Aorta (tissue), 5 donors: ENCODE measurements at regions not wholly inside any gene's neighbourhood (a gene's known extent, or its start where the extent isn't known, plus 50 kb on each side); places are given as distances from the start of the nearest gene placed in this dataset.
A peak's percentile ranks its signal among the peaks of the same experiment; 100 is the strongest.

Experiments used
- ATAC-seq: fragments of 200-7000 bp; cut with Tn5 transposase; one replicate; pipeline ENCODE4 v1.9.1; 2022; ENCODE audit warnings: moderate library complexity; ENCODE audit not compliant: low FRiP score
- DNase-seq, 2 donors: peaks; one replicate each; pipeline ENCODE4 v3.0.0-alpha.2; 2020
- H3K27ac ChIP-seq, 2 donors: one replicate each; pipeline ENCODE4 v1.5.1; 2013; ENCODE audit warnings: low read length in 2 of 2, mild to moderate bottlenecking in 2 of 2, moderate library complexity in 2 of 2, control low read depth in 1 of 2, inconsistent platforms in 1 of 2, low read depth in 1 of 2
- H3K27me3 ChIP-seq, 2 donors: one replicate each; pipeline ENCODE4 v1.6.1; 2013; ENCODE audit warnings: control low read depth in 1 of 2, low read length in 1 of 2, mild to moderate bottlenecking in 1 of 2, moderate library complexity in 1 of 2; ENCODE audit not compliant: insufficient read depth in 2 of 2, control insufficient read depth in 1 of 2
- H3K36me3 ChIP-seq, 2 donors: one replicate each; pipeline ENCODE4 v1.6.1; 2013; ENCODE audit warnings: control low read depth in 1 of 2, low read length in 1 of 2, mild to moderate bottlenecking in 1 of 2; ENCODE audit not compliant: insufficient read depth in 2 of 2, control insufficient read depth in 1 of 2
- H3K4me1 ChIP-seq, 2 donors: one replicate each; pipeline ENCODE4 v1.6.1; 2013; ENCODE audit warnings: low read length in 2 of 2, control low read depth in 1 of 2, mild to moderate bottlenecking in 1 of 2, moderate library complexity in 1 of 2; ENCODE audit not compliant: insufficient read depth in 2 of 2, control insufficient read depth in 1 of 2
- H3K4me3 ChIP-seq, 2 donors: one replicate each; pipeline ENCODE4 v1.5.1; 2013; ENCODE audit warnings: low read length in 2 of 2, control low read depth in 1 of 2, mild to moderate bottlenecking in 1 of 2
- H3K9me3 ChIP-seq: one replicate; pipeline ENCODE4 v1.6.1; 2013; ENCODE audit warnings: mild to moderate bottlenecking, low read length; ENCODE audit not compliant: control insufficient read depth
- WGBS, 2 donors: extraction: QIAGEN DNeasy Blood & Tissue Kit; methylation state at CpG; one replicate each; pipeline ENCODE4 v1.1.7; 2013; 5-methylcytosine and 5-hydroxymethylcytosine counted together
- intact Hi-C, 2 donors: fragments of 100-400 bp; cut with DNase I; formaldehyde crosslinking; loops; one replicate each; pipeline versions ENCODE4 v1.14.2 to v1.15.0; 2022
- donor health status: healthy with polysubstance abuse.
- donor health status: Bipolar disorder and iron deficiency.
- donor health status: DM: no; HTN: no; CAD: no.
- donor health status: DM: no; HTN: no; CAD: no.
- donor health status: DM: yes; HTN: yes; CAD: no.

DNA sequence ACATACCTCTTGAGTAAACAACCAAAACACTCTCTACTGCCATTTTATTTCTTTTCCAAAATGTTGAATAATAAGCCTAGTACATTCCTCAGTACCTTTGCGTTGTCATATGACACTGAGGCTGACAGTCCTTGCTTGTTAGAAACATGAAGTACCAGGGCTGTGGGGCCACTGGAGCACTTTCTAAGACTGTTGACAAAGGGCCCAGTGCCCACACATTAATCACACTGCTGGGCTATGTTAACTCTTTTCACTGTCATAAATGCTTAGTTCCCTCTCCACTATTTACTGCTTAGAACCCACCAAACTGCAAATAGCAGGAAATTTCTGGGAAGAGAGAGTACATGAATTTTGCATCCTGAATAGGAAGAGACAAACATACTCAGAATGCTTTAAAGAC, 57.1 kb downstream of the FAM47B start:
- 19 to 22% methylated on average over 1 of the region's 1 CpG for WGBS, 2 donors
- H3K4me1 ChIP-seq = no peaks in the 10 kb centered on the region
- ATAC-seq = no peak
- no peaks in the 10 kb centered on the region for H3K27me3 ChIP-seq
- H3K27ac ChIP-seq = no peak overlapping the region
- no peaks in the 10 kb centered on the region for H3K9me3 ChIP-seq
- DNase-seq = no peak
- intact Hi-C loops = no loop called here
- H3K4me3 ChIP-seq = no peak overlapping the region
- no peaks in the 10 kb centered on the region for H3K36me3 ChIP-seq

DNA sequence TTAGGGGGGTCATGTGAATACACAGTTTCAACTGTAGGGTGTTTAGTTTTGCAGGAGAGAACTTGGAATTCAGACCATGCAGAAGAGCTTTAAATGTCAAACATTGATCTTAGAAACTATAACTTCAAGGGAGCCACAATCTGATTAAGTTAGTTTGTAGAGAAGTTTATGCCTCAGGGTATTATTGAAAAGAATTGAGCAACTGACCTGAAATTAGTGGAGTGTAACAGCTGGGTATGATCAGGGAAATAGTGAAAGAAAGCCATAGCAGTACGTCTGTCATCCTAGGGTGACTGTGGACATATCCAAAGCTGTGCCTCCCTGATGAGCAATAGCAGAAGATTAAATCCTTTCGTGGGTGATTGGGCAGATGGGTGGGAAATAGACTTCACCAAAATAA, 63.8 kb downstream of the FAM47B start:
- intact Hi-C loops = no loop called here
- no peaks in the 10 kb centered on the region for H3K36me3 ChIP-seq
- ATAC-seq = no peak
- H3K4me1 ChIP-seq = no peaks in the 10 kb centered on the region
- H3K4me3 ChIP-seq = no peak overlapping the region
- H3K27me3 ChIP-seq = no peaks in the 10 kb centered on the region
- 52 to 75% methylated on average over 2 of the region's 2 CpGs for WGBS, 2 donors
- DNase-seq = no peak
- H3K27ac ChIP-seq = no peak overlapping the region
- no peaks in the 10 kb centered on the region for H3K9me3 ChIP-seq

DNA sequence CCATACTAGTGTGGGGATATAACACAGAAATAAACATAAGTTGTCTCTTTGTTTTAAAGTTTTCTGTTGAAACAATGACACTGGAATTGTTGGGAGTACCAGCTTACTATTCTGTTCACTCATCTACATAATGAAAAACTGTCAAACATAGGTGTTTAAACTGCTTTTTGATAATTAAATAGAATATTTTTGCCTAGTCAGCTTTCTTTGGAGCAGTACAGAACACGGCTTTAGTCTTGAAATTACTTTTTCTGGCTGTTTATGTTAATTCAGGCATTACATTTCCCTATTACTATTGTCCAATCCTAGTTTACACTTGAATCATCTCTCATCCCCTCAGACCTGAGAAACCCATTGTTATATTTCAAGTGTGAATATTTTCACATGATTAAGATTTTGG, 73.0 kb downstream of the FAM47B start:
- Histone ChIP-seq H3K27me3 (no peaks in the 10 kb centered on the region), H3K9me3 (no peaks in the 10 kb centered on the region), H3K4me3 (no peak overlapping the region), H3K36me3 (no peaks in the 10 kb centered on the region), H3K27ac (no peak overlapping the region), H3K4me1 (no peaks in the 10 kb centered on the region)
- 63 to 98% methylated on average over 1 of the region's 1 CpG for WGBS, 2 donors
- ATAC-seq (no peak), DNase-seq (no peak)
- intact Hi-C loops = no loop called here

DNA sequence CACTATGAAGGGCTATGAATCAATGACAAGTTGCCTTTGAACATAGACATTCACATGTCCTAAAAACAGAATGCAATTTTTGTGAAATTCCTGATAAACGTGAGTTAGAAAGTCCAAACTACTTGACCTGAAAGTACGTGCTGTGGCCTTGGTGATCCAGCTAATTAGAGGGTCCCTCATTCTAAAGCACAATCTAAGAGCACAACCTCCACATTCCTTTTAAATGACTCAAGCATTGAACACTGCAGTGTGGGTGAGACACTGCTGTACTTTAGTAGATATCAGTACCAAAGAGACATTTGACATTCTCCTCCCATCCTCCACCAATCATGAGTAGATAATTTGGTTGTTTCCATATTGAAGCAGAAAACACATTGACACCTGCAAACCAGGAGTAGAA, 73.5 kb downstream of the FAM47B start:
- Histone ChIP-seq H3K27me3 (no peaks in the 10 kb centered on the region), H3K4me3 (no peak overlapping the region), H3K36me3 (no peaks in the 10 kb centered on the region), H3K4me1 (no peaks in the 10 kb centered on the region), H3K9me3 (no peaks in the 10 kb centered on the region), H3K27ac (no peak overlapping the region)
- intact Hi-C loops = no loop called here
- ATAC-seq (no peak), DNase-seq (no peak)
- 65 to 90% methylated on average over 2 of the region's 2 CpGs for WGBS, 2 donors

DNA sequence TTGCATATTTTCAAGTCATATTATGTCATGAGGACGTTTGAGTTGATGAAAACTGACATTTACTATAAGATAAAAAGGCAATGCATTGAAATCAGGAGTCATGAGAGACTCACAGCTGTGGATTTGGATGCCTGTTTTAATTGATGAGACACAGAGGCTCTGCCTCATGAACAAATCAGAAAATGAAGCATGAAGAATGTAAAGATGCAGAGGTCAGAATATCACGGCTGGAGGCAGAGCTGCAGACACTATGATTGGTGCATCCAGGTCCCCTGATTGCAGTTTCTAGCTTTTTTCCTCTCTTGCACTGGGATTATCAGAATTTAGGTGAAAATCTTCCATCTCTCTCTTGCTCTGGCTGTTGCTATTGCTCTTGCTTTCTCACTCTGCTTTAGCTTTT, 74.7 kb downstream of the FAM47B start:
- DNase-seq = no peak
- H3K4me3 ChIP-seq = no peak overlapping the region
- H3K4me1 ChIP-seq = no peaks in the 10 kb centered on the region
- no peaks in the 10 kb centered on the region for H3K27me3 ChIP-seq
- H3K27ac ChIP-seq = no peak overlapping the region
- intact Hi-C loops = no loop called here
- H3K9me3 ChIP-seq = no peaks in the 10 kb centered on the region
- no peak for ATAC-seq
- no peaks in the 10 kb centered on the region for H3K36me3 ChIP-seq
- WGBS, 2 donors = 45 to 74% methylated on average over 2 of the region's 2 CpGs

DNA sequence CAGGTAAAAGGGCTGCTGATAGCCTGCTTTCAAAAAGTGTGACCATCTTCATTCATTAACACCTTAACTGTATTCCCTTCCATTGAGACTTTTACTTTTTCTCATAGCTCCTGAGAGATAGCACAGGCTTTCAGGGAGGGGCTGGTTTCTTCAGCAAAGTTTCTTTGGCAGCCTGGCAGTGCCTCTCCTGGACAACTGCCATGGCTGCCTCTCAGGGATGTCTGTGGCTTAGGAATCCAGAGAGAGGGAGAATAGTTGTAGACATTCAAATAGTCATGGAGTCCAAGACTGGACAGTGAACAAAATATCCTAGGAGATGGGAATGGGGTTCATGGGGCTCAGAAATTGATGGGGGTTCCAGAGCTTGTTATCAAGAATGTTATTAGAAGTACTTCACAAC, 81.1 kb downstream of the FAM47B start:
- intact Hi-C loops = no loop called here
- Histone ChIP-seq H3K27ac (no peak overlapping the region), H3K9me3 (no peaks in the 10 kb centered on the region), H3K36me3 (no peaks in the 10 kb centered on the region), H3K4me1 (no peaks in the 10 kb centered on the region), H3K27me3 (no peaks in the 10 kb centered on the region), H3K4me3 (no peak overlapping the region)
- DNase-seq (no peak), ATAC-seq (no peak)

DNA sequence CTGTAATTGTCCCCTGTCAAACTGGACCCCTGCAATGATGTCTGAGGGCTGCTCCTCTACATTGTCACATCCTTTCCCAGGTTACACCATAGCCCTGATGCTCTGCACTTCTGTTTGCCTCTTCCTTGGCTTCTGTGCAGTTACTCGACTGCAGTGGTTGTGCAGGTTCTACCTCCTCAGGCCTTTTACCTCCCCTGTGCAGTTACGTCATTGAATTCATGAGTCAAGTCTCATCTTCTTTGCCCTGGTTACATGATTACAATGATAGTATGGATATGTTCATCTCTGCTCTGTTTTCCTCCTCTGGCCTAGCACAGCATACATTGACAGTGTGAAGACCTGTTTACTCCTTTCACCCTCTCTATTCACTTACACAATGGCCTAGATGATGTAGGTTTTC, 83.2 kb downstream of the FAM47B start:
- no peaks in the 10 kb centered on the region for H3K4me1 ChIP-seq
- no peak overlapping the region for H3K4me3 ChIP-seq
- DNase-seq (no peak), ATAC-seq (no peak)
- intact Hi-C loops = no loop called here
- H3K27me3 ChIP-seq = no peaks in the 10 kb centered on the region
- H3K9me3 ChIP-seq = no peaks in the 10 kb centered on the region
- 77 to 97% methylated on average over 2 of the region's 2 CpGs for WGBS, 2 donors
- H3K36me3 ChIP-seq = no peaks in the 10 kb centered on the region
- no peak overlapping the region for H3K27ac ChIP-seq

DNA sequence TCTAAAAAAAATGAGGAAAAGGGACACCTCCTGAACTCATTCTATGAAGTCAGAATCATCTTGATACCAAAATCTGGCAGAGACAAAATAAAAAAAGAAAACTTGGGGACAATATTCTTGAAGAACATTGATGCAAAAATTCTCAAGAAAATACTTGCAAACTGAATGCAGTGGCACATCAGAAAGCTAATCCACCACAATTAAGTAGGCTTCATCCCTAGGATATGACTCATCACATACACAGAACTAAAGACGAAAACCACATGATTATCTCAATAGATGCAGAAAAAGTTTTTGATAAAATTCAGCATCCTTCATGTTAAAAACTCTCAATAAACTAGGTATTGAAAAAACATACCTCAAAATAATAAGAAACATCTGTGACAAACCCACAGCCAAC, 98.3 kb downstream of the FAM47B start:
- DNase-seq = no peak
- 57 to 61% methylated on average over 1 of the region's 1 CpG for WGBS, 2 donors
- intact Hi-C loops = no loop called here

DNA sequence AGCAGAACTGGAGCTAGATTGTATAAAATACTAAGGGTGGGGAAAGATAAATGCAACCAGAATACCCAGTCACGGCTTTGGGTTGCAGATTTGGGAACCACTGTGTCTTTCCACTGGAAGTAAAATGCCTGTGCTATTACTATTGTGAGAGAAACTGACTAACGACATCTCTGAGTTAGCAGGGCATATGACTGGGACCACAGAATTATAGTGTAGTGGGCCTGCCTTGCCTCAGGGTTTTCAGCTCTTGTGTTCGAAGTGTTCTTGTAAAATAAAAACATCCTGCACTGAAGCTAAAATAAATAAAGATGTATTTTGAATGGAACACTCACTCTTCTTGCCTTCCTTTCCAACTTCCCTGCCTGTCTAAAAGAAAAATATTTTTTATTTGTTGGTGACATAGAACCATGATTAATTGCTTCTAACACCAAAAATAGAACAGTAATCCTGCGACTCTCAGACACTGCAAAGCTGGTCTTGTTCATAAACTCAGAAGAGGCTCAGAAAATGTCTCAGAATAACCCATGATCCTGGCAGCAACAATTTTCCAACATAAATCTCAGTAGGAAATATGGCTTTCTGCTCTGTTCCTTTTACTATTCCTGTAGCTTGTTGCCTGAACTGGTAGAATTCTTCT, 104.2 kb downstream of the FAM47B start:
- Histone ChIP-seq H3K4me1 (peaks cover 0 to 2% of the 10 kb centered on the region in 2 donors), H3K9me3 (no peaks in the 10 kb centered on the region), H3K27ac (peak overlapping the region in 1 of 2 donors; percentile 43), H3K4me3 (no peak overlapping the region), H3K36me3 (no peaks in the 10 kb centered on the region), H3K27me3 (no peaks in the 10 kb centered on the region)
- DNase-seq = no peak
- ATAC-seq = peak; percentile 81
- intact Hi-C loops = no loop called here
- 1 to 2% methylated on average over 4 of the region's 4 CpGs for WGBS, 2 donors

More for the DNA sequence above, 98.3 kb downstream of the FAM47B start:
- H3K27me3 ChIP-seq = no peaks in the 10 kb centered on the region
- H3K9me3 ChIP-seq = no peaks in the 10 kb centered on the region
- H3K36me3 ChIP-seq = no peaks in the 10 kb centered on the region
- no peak overlapping the region for H3K4me3 ChIP-seq
- no peak overlapping the region for H3K27ac ChIP-seq
- H3K4me1 ChIP-seq = no peaks in the 10 kb centered on the region
- no peak for ATAC-seq
